Aorta (tissue), 5 donors: ENCODE measurements at regions not wholly inside any gene's neighbourhood (a gene's known extent, or its start where the extent isn't known, plus 50 kb on each side); places are given as distances from the start of the nearest gene placed in this dataset.
"Not testable (repeated sequence)": the region's sequence is repeated elsewhere in the genome, so short reads cannot be mapped to it uniquely, and the experiment has no call there.

Source experiments
- ATAC-seq: fragments of 200-7000 bp; cut with Tn5 transposase; one replicate; pipeline ENCODE4 v1.9.1; 2022; ENCODE audit warnings: moderate library complexity; ENCODE audit not compliant: low FRiP score
- DNase-seq, 2 donors: peaks; one replicate each; pipeline ENCODE4 v3.0.0-alpha.2; 2020
- H3K27ac ChIP-seq, 2 donors: one replicate each; pipeline ENCODE4 v1.5.1; 2013; ENCODE audit warnings: low read length in 2 of 2, mild to moderate bottlenecking in 2 of 2, moderate library complexity in 2 of 2, control low read depth in 1 of 2, inconsistent platforms in 1 of 2, low read depth in 1 of 2
- H3K27me3 ChIP-seq, 2 donors: one replicate each; pipeline ENCODE4 v1.6.1; 2013; ENCODE audit warnings: control low read depth in 1 of 2, low read length in 1 of 2, mild to moderate bottlenecking in 1 of 2, moderate library complexity in 1 of 2; ENCODE audit not compliant: insufficient read depth in 2 of 2, control insufficient read depth in 1 of 2
- H3K36me3 ChIP-seq, 2 donors: one replicate each; pipeline ENCODE4 v1.6.1; 2013; ENCODE audit warnings: control low read depth in 1 of 2, low read length in 1 of 2, mild to moderate bottlenecking in 1 of 2; ENCODE audit not compliant: insufficient read depth in 2 of 2, control insufficient read depth in 1 of 2
- H3K4me1 ChIP-seq, 2 donors: one replicate each; pipeline ENCODE4 v1.6.1; 2013; ENCODE audit warnings: low read length in 2 of 2, control low read depth in 1 of 2, mild to moderate bottlenecking in 1 of 2, moderate library complexity in 1 of 2; ENCODE audit not compliant: insufficient read depth in 2 of 2, control insufficient read depth in 1 of 2
- H3K4me3 ChIP-seq, 2 donors: one replicate each; pipeline ENCODE4 v1.5.1; 2013; ENCODE audit warnings: low read length in 2 of 2, control low read depth in 1 of 2, mild to moderate bottlenecking in 1 of 2
- H3K9me3 ChIP-seq: one replicate; pipeline ENCODE4 v1.6.1; 2013; ENCODE audit warnings: mild to moderate bottlenecking, low read length; ENCODE audit not compliant: control insufficient read depth
- WGBS, 2 donors: extraction: QIAGEN DNeasy Blood & Tissue Kit; methylation state at CpG; one replicate each; pipeline ENCODE4 v1.1.7; 2013; 5-methylcytosine and 5-hydroxymethylcytosine counted together
- intact Hi-C, 2 donors: fragments of 100-400 bp; cut with DNase I; formaldehyde crosslinking; loops; one replicate each; pipeline versions ENCODE4 v1.14.2 to v1.15.0; 2022
- donor health status: healthy with polysubstance abuse.
- donor health status: Bipolar disorder and iron deficiency.
- donor health status: DM: no; HTN: no; CAD: no.
- donor health status: DM: no; HTN: no; CAD: no.
- donor health status: DM: yes; HTN: yes; CAD: no.

DNA sequence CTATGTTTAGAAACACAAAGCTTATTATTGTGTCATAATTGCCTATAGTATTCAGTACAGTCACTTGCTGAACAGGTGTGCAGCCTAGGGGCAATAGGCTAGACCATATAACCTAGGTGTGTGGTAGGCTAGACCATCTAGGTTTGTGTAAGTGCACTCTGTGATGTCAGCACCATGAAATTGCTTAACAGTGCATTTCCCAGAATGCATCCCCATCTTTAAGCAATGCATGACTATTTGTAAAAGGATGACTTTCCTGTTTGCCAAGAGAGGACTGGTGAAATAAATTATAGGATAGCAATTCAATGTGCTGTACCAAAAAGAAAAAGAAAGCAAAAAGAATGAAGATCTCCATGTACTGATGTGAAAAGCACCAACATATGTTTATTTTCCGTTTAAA is 288.7 kb upstream of the AUTS2 start:
- intact Hi-C loops, result no loop called here
- WGBS, 2 donors, result 86 to 91% methylated on average over 1 of the region's 1 CpG

DNA sequence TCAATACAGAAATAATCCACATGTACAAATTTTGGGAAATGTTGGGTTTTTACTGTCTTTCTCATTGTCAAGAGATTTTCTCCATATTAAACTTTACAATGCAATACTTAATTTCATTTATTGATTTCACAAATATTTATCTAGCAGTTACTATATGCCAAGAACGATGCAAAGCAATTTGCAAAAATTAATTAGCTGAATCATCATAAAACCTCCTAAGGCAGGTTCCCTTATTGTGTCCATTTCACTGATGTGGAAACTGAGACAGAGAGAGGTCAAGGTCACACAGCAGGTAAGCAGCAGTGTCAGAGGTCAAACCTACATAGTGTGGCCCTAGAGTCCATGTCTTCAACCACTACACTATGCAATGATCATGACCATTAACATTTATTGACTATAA is 286.8 kb upstream of the AUTS2 start:
- Histone ChIP-seq H3K27ac (no peak overlapping the region), H3K9me3 (peaks cover 2% of the 10 kb centered on the region), H3K4me3 (no peak overlapping the region), H3K36me3 (no peaks in the 10 kb centered on the region), H3K4me1 (no peaks in the 10 kb centered on the region), H3K27me3 (no peaks in the 10 kb centered on the region)
- ATAC-seq (no peak), DNase-seq (no peak)
- WGBS, 2 donors, result 79 to 86% methylated on average over 1 of the region's 1 CpG
- intact Hi-C loops, result no loop called here

More for the DNA sequence above, 288.7 kb upstream of the AUTS2 start:
- H3K27ac ChIP-seq, result no peak overlapping the region
- ATAC-seq, result no peak
- H3K9me3 ChIP-seq, result peaks cover 2% of the 10 kb centered on the region
- no peak overlapping the region for H3K4me3 ChIP-seq
- H3K36me3 ChIP-seq, result no peaks in the 10 kb centered on the region
- no peaks in the 10 kb centered on the region for H3K27me3 ChIP-seq
- no peak for DNase-seq
- no peaks in the 10 kb centered on the region for H3K4me1 ChIP-seq

DNA sequence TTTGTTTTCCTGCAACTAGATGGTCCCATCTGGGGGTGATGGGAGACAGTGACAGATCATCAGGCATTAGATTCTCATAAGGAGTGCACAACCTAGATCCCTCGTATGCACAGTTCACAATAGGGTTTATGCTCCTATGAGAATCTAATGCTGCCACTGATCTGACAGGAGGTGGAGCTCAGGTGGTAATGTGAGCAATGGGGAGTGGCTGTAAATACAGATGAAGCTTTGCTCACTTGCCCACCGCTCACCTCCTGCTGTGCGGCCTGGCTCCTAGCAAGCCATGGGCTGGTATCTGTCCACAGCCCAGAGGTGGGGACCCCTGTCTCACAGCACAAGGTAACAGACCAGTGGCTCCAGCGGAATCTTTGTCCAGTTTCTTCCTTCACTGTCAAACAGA is 284.4 kb upstream of the AUTS2 start:
- 96 to 97% methylated on average over 4 of the region's 4 CpGs for WGBS, 2 donors
- intact Hi-C loops, H3K36me3 ChIP-seq, H3K27ac ChIP-seq, H3K4me1 ChIP-seq, H3K9me3 ChIP-seq, ATAC-seq, H3K27me3 ChIP-seq, DNase-seq, H3K4me3 ChIP-seq: not testable (repeated sequence)

DNA sequence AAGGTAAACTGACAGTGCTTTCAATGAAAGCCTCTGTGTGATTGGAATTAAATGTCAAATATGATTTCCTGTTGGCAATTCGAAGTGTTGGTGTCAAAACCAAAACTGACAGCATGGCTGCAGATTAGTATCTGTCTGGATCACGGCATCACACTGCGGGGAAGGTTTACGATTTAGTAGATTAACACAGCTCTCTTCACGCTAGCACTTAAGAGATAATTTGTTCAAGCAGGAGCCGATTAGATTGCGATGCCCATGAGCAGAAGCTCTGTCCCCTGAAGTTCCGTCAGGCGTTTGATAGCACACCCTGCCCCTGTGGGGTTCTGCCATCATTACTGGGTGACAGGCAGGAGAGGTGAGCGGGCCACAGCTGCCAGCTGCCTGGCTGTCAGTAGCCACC is 279.5 kb upstream of the AUTS2 start:
- intact Hi-C loops, result no loop called here
- DNase-seq (no peak), ATAC-seq (no peak)
- Histone ChIP-seq H3K4me3 (no peak overlapping the region), H3K9me3 (no peaks in the 10 kb centered on the region), H3K27me3 (no peaks in the 10 kb centered on the region), H3K4me1 (no peaks in the 10 kb centered on the region), H3K36me3 (no peaks in the 10 kb centered on the region), H3K27ac (no peak overlapping the region)
- 75 to 77% methylated on average over 10 of the region's 10 CpGs for WGBS, 2 donors

DNA sequence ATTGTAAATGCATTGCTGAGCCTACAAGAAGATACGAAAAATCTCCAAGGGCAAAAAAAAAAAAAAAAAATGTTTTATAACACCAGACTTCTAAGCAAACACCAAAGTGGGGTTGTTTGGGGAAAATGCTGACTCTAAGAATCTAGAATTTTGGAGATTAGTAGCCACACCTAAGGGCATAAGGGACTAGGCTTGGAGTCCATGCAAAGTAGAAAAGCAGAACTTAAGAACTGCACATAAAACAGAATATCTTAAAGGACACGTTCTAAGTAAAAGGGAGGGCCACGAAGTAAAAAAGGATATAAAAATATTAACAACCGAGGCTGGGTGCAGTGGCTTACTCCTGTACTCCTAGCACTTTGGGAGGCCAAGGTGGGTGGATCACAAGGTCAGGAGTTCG is 269.8 kb upstream of the AUTS2 start:
- Histone ChIP-seq H3K9me3 (no peaks in the 10 kb centered on the region), H3K4me3 (no peak overlapping the region), H3K27me3 (no peaks in the 10 kb centered on the region), H3K27ac (no peak overlapping the region), H3K36me3 (no peaks in the 10 kb centered on the region), H3K4me1 (no peaks in the 10 kb centered on the region)
- ATAC-seq, result no peak
- no peak for DNase-seq
- intact Hi-C loops, result no loop called here
- WGBS, 2 donors, result 65 to 75% methylated on average over 5 of the region's 5 CpGs

DNA sequence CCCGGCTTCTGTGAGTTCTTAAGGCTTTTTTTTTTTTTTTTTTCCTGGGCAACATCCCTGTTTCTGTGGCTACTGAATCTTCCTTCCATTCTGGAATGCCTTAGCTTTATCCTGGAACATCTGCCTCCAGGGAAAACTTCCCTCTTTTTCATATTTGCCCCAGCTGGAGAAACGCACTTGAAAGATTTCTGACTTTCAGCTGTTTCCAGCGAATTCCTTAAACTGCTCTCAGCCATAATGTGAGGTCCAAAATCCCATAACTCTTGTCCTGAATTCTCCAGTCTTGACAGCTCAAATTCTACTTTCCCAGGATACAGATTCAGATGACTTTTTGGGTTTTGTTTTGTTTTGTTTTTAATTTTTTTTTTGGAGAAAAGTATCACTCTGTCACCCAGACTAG is 263.6 kb upstream of the AUTS2 start:
- intact Hi-C loops, result no loop called here
- no peaks in the 10 kb centered on the region for H3K4me1 ChIP-seq
- H3K4me3 ChIP-seq, result no peak overlapping the region
- H3K36me3 ChIP-seq, result no peaks in the 10 kb centered on the region
- DNase-seq, result no peak
- WGBS, 2 donors, result 58 to 68% methylated on average over 3 of the region's 3 CpGs
- ATAC-seq, result no peak
- peaks cover 0 to 1% of the 10 kb centered on the region in 2 donors for H3K27me3 ChIP-seq
- H3K27ac ChIP-seq, result no peak overlapping the region
- no peaks in the 10 kb centered on the region for H3K9me3 ChIP-seq

DNA sequence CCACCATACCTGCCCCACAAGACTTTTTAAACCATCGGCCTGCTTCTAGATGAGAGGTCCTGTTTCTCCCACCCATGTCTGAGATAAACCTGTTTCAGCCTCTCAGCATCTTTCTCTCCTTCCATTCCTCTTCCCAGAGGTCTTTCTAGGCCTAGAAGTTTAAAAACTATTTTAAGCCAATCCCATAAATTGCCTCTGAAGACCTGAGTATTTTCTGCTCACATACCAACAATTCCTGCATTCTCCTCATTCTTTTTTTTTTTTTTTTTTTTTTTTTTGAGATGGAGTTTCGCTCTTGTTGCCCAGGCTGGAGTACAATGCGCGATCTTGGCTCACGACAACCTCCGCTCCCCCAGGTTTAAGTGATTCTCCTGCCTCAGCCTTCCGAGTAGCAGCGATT is 262.9 kb upstream of the AUTS2 start:
- Histone ChIP-seq H3K4me1 (no peaks in the 10 kb centered on the region), H3K4me3 (no peak overlapping the region), H3K27ac (no peak overlapping the region), H3K36me3 (no peaks in the 10 kb centered on the region), H3K27me3 (peaks cover 0 to 3% of the 10 kb centered on the region in 2 donors), H3K9me3 (no peaks in the 10 kb centered on the region)
- WGBS, 2 donors, result 51 to 72% methylated on average over 8 of the region's 8 CpGs
- no peak for DNase-seq
- intact Hi-C loops, result no loop called here
- no peak for ATAC-seq

DNA sequence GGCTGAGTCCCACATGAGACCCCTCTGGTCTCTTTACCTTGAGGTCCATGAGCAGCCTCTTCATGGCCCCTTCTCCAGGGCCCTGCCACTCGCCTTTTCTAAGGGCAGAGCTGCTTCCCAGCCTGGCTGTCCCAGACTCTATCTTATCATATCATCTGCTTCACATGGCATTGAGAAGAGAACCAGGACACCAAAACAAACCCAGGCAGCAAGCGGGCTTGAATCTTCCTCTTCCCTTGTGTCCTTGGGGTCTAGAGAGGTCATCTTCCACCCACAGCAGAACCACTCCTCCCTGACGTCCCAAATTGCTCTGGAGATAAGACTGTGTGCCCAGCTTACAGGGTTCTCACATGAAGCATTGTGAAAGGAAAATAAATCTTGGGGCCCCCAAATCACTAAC is 261.3 kb upstream of the AUTS2 start:
- H3K9me3 ChIP-seq, result no peaks in the 10 kb centered on the region
- no peaks in the 10 kb centered on the region for H3K4me1 ChIP-seq
- H3K36me3 ChIP-seq, result no peaks in the 10 kb centered on the region
- no peak overlapping the region for H3K4me3 ChIP-seq
- peaks cover 0 to 3% of the 10 kb centered on the region in 2 donors for H3K27me3 ChIP-seq
- ATAC-seq (no peak), DNase-seq (no peak)
- no peak overlapping the region for H3K27ac ChIP-seq
- 72 to 80% methylated on average over 3 of the region's 3 CpGs for WGBS, 2 donors
- intact Hi-C loops, result no loop called here

DNA sequence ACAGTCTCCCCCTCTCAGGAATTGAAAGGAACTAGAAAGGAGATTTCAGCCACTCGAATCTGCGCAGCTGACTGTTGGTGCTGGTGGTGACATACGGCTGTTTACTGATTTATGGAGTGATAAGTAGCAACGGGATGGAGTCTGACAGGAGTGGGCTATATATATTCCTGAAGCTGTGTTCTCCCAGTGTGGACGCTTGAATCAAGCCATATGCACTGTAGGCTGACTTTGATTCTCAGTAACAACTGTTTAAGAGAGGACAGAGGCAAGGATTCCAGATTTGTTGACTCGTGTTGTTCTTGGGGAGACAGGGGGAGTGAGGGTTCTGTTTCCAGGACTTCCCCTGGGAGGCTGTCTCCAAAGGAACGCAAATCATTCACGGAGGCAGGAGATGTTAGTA is 260.1 kb upstream of the AUTS2 start:
- Histone ChIP-seq H3K4me3 (no peak overlapping the region), H3K9me3 (peaks cover 2% of the 10 kb centered on the region), H3K4me1 (no peaks in the 10 kb centered on the region), H3K27me3 (peaks cover 0 to 3% of the 10 kb centered on the region in 2 donors), H3K36me3 (no peaks in the 10 kb centered on the region), H3K27ac (no peak overlapping the region)
- no peak for ATAC-seq
- 4 to 11% methylated on average over 8 of the region's 8 CpGs for WGBS, 2 donors
- DNase-seq, result no peak
- intact Hi-C loops, result no loop called here
